LNCaP clone FGC (cell line): ENCODE measurements at regions not wholly inside any gene's neighbourhood (a gene's known extent, or its start where the extent isn't known, plus 50 kb on each side); places are given as distances from the start of the nearest gene placed in this dataset.
"Not testable (repeated sequence)": the region's sequence is repeated elsewhere in the genome, so short reads cannot be mapped to it uniquely, and the experiment has no call there.

Source experiments
- DNase-seq: peaks from one replicate; pipeline ENCODE4 v3.0.0-alpha.2; 2011; ENCODE audit warnings: low read depth
- H3K4me3 ChIP-seq: 2 replicates; pipeline ENCODE4 v1.5.1; 2011; ENCODE audit warnings: mild to moderate bottlenecking, low read depth, low read length, control low read depth
- CTCF ChIP-seq: IDR thresholded peaks from 2 replicates; pipeline ENCODE4 v1.5.1; 2012; ENCODE audit warnings: mild to moderate bottlenecking; ENCODE audit not compliant: control insufficient read depth, insufficient read depth; ENCODE audit errors: extremely low read depth

- H3K4me3 ChIP-seq, result no peak overlapping the region
- no peak for TF ChIP-seq CTCF
- DNase-seq, result no peak
Observed at GRCh38 chr12:105672121-105672975, 341.9 kb downstream of the C12orf75 start.

GRCh38 chr12:105674871-105675699 is 344.6 kb downstream of the C12orf75 start:
- TF ChIP-seq CTCF, result no peak
- no peak overlapping the region for H3K4me3 ChIP-seq
- DNase-seq, result no peak

- no peak for DNase-seq
- no peak overlapping the region for H3K4me3 ChIP-seq
- no peak for TF ChIP-seq CTCF
Observed at GRCh38 chr12:105676694-105677093, 346.2 kb downstream of the C12orf75 start.

GRCh38 chr12:105677672-105678071 is 347.2 kb downstream of the C12orf75 start:
- no peak for DNase-seq
- TF ChIP-seq CTCF, result no peak
- no peak overlapping the region for H3K4me3 ChIP-seq

- TF ChIP-seq CTCF, result no peak
- no peak overlapping the region for H3K4me3 ChIP-seq
- no peak for DNase-seq
Observed at GRCh38 chr12:105679982-105680381, 349.5 kb downstream of the C12orf75 start.

- no peak for TF ChIP-seq CTCF
- no peak for DNase-seq
- no peak overlapping the region for H3K4me3 ChIP-seq
Observed at GRCh38 chr12:105681341-105681740, 350.9 kb downstream of the C12orf75 start.

- not testable (repeated sequence) for H3K4me3 ChIP-seq, DNase-seq
Observed at GRCh38 chr12:105682821-105683220, 352.3 kb downstream of the C12orf75 start.

- not testable (repeated sequence) for H3K4me3 ChIP-seq, DNase-seq
Observed at GRCh38 chr12:105683836-105684235, 353.3 kb downstream of the C12orf75 start.
